GM12872 (cell line): ENCODE measurements at regions not wholly inside any gene's neighbourhood (a gene's known extent, or its start where the extent isn't known, plus 50 kb on each side); places are given as distances from the start of the nearest gene placed in this dataset.

Experiments used
- CTCF ChIP-seq: IDR thresholded peaks from 3 replicates; pipeline ENCODE4 v1.5.1; 2011; ENCODE audit warnings: low read depth, mild to moderate bottlenecking, low read length, moderate library complexity; ENCODE audit not compliant: insufficient read depth

GRCh38 chr2:39522518-39522877 is 85.4 kb upstream of the MAP4K3 start:
- TF ChIP-seq CTCF: no peak

GRCh38 chr2:39523308-39524044 is 86.4 kb upstream of the MAP4K3 start:
- TF ChIP-seq CTCF: no peak

GRCh38 chr2:39524061-39524460 is 87.0 kb upstream of the MAP4K3 start:
- no peak for TF ChIP-seq CTCF

GRCh38 chr2:39524756-39525635 is 87.9 kb upstream of the MAP4K3 start:
- TF ChIP-seq CTCF: no peak

GRCh38 chr2:39525636-39526412 is 88.7 kb upstream of the MAP4K3 start:
- no peak for TF ChIP-seq CTCF

GRCh38 chr2:39528701-39529100 is 91.6 kb upstream of the MAP4K3 start:
- TF ChIP-seq CTCF: no peak

- no peak for TF ChIP-seq CTCF
Measured at GRCh38 chr2:39529836-39530235, 92.8 kb upstream of the MAP4K3 start.
